ENCODE measurements at regions not wholly inside any gene's neighbourhood (a gene's known extent, or its start where the extent isn't known, plus 50 kb on each side); places are given as distances from the start of the nearest gene placed in this dataset.

DNA sequence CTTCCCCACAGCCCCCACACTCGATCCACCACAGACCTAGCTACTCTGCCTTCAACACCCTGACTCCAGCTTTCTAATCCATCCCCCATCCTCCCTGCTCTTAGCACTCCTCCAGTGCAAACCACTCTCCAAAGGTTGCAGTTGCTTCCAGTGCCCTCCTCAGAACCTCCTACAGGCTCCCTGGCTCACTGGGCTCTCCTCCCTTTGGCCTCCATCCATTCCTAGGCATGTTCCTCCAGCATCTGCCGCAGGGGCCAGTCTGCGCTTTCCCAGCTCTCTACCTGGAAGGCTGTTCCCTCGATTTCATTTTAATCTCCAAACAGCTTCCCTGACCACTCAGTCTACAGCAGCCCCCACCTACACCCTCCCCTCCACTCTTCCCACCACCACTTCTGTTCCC is 133.8 kb downstream of the SPATA19 start:
- Histone ChIP-seq H3K27me3 (ENCODE audit: insufficient read depth in 3 of 3, low read length in 2 of 3) (peaks cover 0 to 7% (median 0%) of the 10 kb centered on the region in 3 donors), H3K36me3 (ENCODE audit: insufficient read depth in 1 of 2, low read depth in 1 of 2) (no peaks in the 10 kb centered on the region), H3K4me3 (no peak overlapping the region), H3K4me1 (no peaks in the 10 kb centered on the region), H3K9me3 (no peaks in the 10 kb centered on the region), H3K27ac (no peak overlapping the region)
- TF ChIP-seq, protein P1, sequence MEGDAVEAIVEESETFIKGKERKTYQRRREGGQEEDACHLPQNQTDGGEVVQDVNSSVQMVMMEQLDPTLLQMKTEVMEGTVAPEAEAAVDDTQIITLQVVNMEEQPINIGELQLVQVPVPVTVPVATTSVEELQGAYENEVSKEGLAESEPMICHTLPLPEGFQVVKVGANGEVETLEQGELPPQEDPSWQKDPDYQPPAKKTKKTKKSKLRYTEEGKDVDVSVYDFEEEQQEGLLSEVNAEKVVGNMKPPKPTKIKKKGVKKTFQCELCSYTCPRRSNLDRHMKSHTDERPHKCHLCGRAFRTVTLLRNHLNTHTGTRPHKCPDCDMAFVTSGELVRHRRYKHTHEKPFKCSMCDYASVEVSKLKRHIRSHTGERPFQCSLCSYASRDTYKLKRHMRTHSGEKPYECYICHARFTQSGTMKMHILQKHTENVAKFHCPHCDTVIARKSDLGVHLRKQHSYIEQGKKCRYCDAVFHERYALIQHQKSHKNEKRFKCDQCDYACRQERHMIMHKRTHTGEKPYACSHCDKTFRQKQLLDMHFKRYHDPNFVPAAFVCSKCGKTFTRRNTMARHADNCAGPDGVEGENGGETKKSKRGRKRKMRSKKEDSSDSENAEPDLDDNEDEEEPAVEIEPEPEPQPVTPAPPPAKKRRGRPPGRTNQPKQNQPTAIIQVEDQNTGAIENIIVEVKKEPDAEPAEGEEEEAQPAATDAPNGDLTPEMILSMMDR (IDR thresholded peaks at IDR 0.05), result no peak
- WGBS, 3 donors, result 36 to 54% (median 46%) methylated on average over 4 of the region's 4 CpGs
- no peak for DNase-seq
- intact Hi-C loops (cut with DNase I), result no loop called here
- no peak for ATAC-seq

DNA sequence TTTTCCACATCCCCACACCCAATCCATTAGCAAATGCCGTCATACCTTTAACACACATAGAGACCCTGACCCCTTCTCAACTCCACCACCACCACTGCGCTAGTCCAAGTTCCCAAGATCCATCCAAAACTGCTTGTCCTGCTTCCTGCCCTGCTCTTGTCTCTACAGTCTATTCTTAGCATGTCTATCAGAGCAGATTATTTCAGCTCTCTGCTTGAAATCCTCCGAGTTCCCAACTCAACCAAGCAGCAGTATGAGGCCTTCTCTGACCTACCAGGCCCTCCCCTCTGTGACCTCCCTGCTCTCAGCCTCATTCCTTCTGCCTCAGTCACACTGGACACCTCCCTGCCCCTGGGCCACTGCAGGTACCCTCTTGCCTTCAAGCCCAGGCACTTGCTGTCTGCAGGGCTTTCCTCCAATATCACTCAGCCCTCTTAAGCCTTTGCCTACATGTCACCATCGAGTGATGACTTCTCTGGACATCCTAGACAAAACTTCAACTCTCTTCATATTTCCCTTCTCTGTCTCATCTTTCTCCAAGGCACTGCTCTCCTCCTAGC is 134.6 kb downstream of the SPATA19 start:
- TF ChIP-seq, protein P1 (IDR thresholded peaks at IDR 0.05), result no peak
- H3K4me3 ChIP-seq, result no peak overlapping the region
- H3K27ac ChIP-seq, result no peak overlapping the region
- 78 to 81% (median 78%) methylated on average over 4 of the region's 4 CpGs for WGBS, 3 donors
- H3K36me3 ChIP-seq (ENCODE audit: insufficient read depth in 1 of 2, low read depth in 1 of 2), result no peaks in the 10 kb centered on the region
- peaks cover 0 to 6% (median 0%) of the 10 kb centered on the region in 3 donors for H3K27me3 ChIP-seq (ENCODE audit: insufficient read depth in 3 of 3, low read length in 2 of 3)
- H3K4me1 ChIP-seq, result no peaks in the 10 kb centered on the region
- DNase-seq (no peak), ATAC-seq (no peak)
- H3K9me3 ChIP-seq, result no peaks in the 10 kb centered on the region
- intact Hi-C loops (cut with DNase I), result no loop called here

DNA sequence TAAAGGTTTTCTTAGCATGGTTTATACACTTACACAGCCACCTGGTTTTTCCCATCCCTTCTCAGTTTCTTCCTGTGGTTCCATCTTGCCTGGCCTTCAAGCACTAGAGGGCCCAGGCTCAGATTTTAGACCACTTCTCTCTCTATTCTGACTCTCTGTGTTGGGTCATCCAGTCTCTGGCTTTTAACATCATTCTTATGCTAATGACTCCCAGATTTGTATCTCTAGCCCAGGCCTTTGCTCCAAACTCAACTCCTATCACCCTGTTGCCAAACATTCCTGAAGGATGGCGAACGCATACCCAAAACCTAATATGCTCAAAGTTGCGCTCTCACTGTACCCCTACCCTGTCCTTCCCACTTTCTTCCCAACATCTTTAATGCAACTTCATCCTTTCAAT is 135.1 kb downstream of the SPATA19 start:
- no peaks in the 10 kb centered on the region for H3K36me3 ChIP-seq (ENCODE audit: insufficient read depth in 1 of 2, low read depth in 1 of 2)
- ATAC-seq (no peak), DNase-seq (no peak)
- H3K9me3 ChIP-seq, result no peaks in the 10 kb centered on the region
- no peak overlapping the region for H3K4me3 ChIP-seq
- TF ChIP-seq, protein P1 (IDR thresholded peaks at IDR 0.05), result no peak
- no peak overlapping the region for H3K27ac ChIP-seq
- H3K27me3 ChIP-seq (ENCODE audit: insufficient read depth in 3 of 3, low read length in 2 of 3), result peaks cover 0 to 6% (median 0%) of the 10 kb centered on the region in 3 donors
- intact Hi-C loops (cut with DNase I), result no loop called here
- 77 to 94% (median 83%) methylated on average over 3 of the region's 3 CpGs for WGBS, 3 donors
- H3K4me1 ChIP-seq, result no peaks in the 10 kb centered on the region

DNA sequence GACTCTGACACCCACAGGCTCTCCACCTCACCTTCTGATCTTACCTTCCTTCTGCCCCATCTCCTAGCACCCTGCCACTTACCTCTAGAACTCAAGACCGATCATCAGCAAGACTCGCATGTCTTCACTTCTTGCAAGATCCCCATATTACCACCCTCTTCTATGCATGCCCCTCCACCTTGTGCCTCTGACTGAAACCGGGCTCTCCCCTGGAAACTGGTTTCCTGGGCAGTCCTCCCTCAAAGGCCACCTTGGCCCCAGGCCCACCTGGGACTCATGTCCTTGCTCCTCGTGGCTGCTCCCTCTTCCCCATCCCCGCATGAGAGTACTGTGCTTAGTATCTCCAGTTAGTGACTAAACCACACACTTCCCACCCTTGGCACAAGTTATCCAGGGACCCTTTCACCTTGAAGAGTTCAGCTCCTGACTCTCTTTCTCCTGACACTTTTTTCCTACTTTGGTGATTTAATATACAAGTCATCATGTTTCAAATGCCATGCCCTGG is 136.7 kb downstream of the SPATA19 start:
- intact Hi-C loops (cut with DNase I), result no loop called here
- TF ChIP-seq, protein P1 (IDR thresholded peaks at IDR 0.05), result no peak
- 79 to 88% (median 86%) methylated on average over 5 of the region's 5 CpGs for WGBS, 3 donors

More for the DNA sequence above, 136.7 kb downstream of the SPATA19 start:
- no peak for DNase-seq
- Histone ChIP-seq H3K4me1 (no peaks in the 10 kb centered on the region), H3K27me3 (ENCODE audit: insufficient read depth in 3 of 3, low read length in 2 of 3) (peaks cover 0 to 6% (median 0%) of the 10 kb centered on the region in 3 donors), H3K4me3 (no peak overlapping the region), H3K36me3 (ENCODE audit: insufficient read depth in 1 of 2, low read depth in 1 of 2) (no peaks in the 10 kb centered on the region), H3K9me3 (no peaks in the 10 kb centered on the region), H3K27ac (no peak overlapping the region)
- no peak for ATAC-seq
